Sigmoid colon (tissue), 4 donors: ENCODE measurements at regions not wholly inside any gene's neighbourhood (a gene's known extent, or its start where the extent isn't known, plus 50 kb on each side); places are given as distances from the start of the nearest gene placed in this dataset.

ENCODE experiments used
- EP300 ChIP-seq, 4 donors: sonication (generic); formaldehyde crosslinking; IDR thresholded peaks; one replicate each; pipeline ENCODE4 v1.6.1; 2017; ENCODE audit warnings: antibody characterized with exemption in 4 of 4
- POLR2A ChIP-seq, 2 donors: fragments of 450-650 bp; IDR thresholded peaks; one replicate each; pipeline ENCODE4 v1.6.1; 2016; ENCODE audit warnings: antibody characterized with exemption in 2 of 2, mild to moderate bottlenecking in 2 of 2, moderate library complexity in 2 of 2
- POLR2AphosphoS5 ChIP-seq, 4 donors: sonication (generic); formaldehyde crosslinking; IDR thresholded peaks; one replicate each; pipeline ENCODE4 v1.6.1; 2017; ENCODE audit warnings: antibody characterized with exemption in 4 of 4
- TF ChIP-seq, protein P1 (sequence below), 4 experiments: fragments of 450-650 bp in 3 of 4; fragments of 200-600 bp in 1 of 4; IDR thresholded peaks; one replicate each; pipeline ENCODE4 v1.5.1; 2016 to 2019; ENCODE audit warnings: antibody characterized with exemption in 4 of 4, mild to moderate bottlenecking in 3 of 4, moderate library complexity in 2 of 4

- TF ChIP-seq, protein P1, sequence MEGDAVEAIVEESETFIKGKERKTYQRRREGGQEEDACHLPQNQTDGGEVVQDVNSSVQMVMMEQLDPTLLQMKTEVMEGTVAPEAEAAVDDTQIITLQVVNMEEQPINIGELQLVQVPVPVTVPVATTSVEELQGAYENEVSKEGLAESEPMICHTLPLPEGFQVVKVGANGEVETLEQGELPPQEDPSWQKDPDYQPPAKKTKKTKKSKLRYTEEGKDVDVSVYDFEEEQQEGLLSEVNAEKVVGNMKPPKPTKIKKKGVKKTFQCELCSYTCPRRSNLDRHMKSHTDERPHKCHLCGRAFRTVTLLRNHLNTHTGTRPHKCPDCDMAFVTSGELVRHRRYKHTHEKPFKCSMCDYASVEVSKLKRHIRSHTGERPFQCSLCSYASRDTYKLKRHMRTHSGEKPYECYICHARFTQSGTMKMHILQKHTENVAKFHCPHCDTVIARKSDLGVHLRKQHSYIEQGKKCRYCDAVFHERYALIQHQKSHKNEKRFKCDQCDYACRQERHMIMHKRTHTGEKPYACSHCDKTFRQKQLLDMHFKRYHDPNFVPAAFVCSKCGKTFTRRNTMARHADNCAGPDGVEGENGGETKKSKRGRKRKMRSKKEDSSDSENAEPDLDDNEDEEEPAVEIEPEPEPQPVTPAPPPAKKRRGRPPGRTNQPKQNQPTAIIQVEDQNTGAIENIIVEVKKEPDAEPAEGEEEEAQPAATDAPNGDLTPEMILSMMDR (IDR thresholded peaks at IDR 0.05) = no peak
- TF ChIP-seq POLR2A (IDR thresholded peaks at IDR 0.05) = no peak
- TF ChIP-seq POLR2AphosphoS5 (IDR thresholded peaks at IDR 0.05) = no peak
- TF ChIP-seq EP300 (IDR thresholded peaks at IDR 0.05) = no peak
These were observed 129.4 kb upstream of the CNTN4 start for GRCh38 chr3:1969281-1969680.
